Common myeloid progenitor, CD34-positive (primary cell): ENCODE measurements at regions not wholly inside any gene's neighbourhood (a gene's known extent, or its start where the extent isn't known, plus 50 kb on each side); places are given as distances from the start of the nearest gene placed in this dataset.

Experiments used
- CTCF ChIA-PET: fragments of 350-600 bp; sonication (Branson Sonifier 250); formaldehyde crosslinking; loops from one replicate; lab custom pipeline; 2021; ENCODE audit warnings: antibody characterized with exemption; lab: Charles Lee
- POLR2A ChIA-PET: fragments of 350-600 bp; sonication (Branson Sonifier 250); formaldehyde crosslinking; loops from one replicate; lab custom pipeline; 2021; ENCODE audit warnings: antibody characterized with exemption; lab: Charles Lee
- DNase-seq, 3 donors: peaks; one replicate each; pipeline versions ENCODE4 v3.0.0 to v3.0.0-alpha.2; 2013
- H3K27ac ChIP-seq, 2 experiments: 1 replicate in 1 of 2; 2 replicates in 1 of 2; pipeline ENCODE4 v1.7.0; 2013; ENCODE audit warnings: inconsistent platforms in 2 of 2, low read length in 2 of 2, mild to moderate bottlenecking in 2 of 2, low read depth in 1 of 2, moderate library complexity in 1 of 2; ENCODE audit not compliant: severe bottlenecking in 2 of 2, insufficient read depth in 1 of 2, poor library complexity in 1 of 2
- H3K27me3 ChIP-seq, 5 experiments: replicated peaks in 2 of 5; 1 replicate in 3 of 5; 2 replicates in 2 of 5; pipeline versions ENCODE4 v1.6.1 to v1.7.0; 2013; ENCODE audit warnings: low read length in 4 of 5, mild to moderate bottlenecking in 2 of 5, moderate library complexity in 2 of 5, inconsistent platforms in 1 of 5; ENCODE audit not compliant: insufficient read depth in 5 of 5, control insufficient read depth in 4 of 5
- H3K36me3 ChIP-seq, 4 experiments: 1 replicate in 2 of 4; 2 replicates in 2 of 4; pipeline versions ENCODE4 v1.6.1 to v1.7.0; 2013; ENCODE audit warnings: low read length in 3 of 4, control low read depth in 1 of 4, mild to moderate bottlenecking in 1 of 4; ENCODE audit not compliant: control insufficient read depth in 4 of 4, insufficient read depth in 4 of 4
- H3K4me1 ChIP-seq, 4 experiments: 1 replicate in 3 of 4; 2 replicates in 1 of 4; pipeline versions ENCODE4 v1.6.1 to v1.7.1; 2013; ENCODE audit warnings: low read length in 3 of 4, mild to moderate bottlenecking in 3 of 4, control low read depth in 1 of 4, inconsistent platforms in 1 of 4, moderate library complexity in 1 of 4; ENCODE audit not compliant: control insufficient read depth in 4 of 4, insufficient read depth in 4 of 4; ENCODE audit errors: control extremely low read depth in 1 of 4
- H3K4me3 ChIP-seq, 7 experiments: 1 replicate in 4 of 7; 2 replicates in 3 of 7; pipeline versions ENCODE4 v1.5.1 to v1.7.0; 2013; ENCODE audit warnings: mild to moderate bottlenecking in 7 of 7, low read length in 6 of 7, moderate library complexity in 6 of 7, inconsistent platforms in 2 of 7, low read depth in 2 of 7, control low read depth in 1 of 7; ENCODE audit not compliant: insufficient read depth in 4 of 7, control insufficient read depth in 1 of 7; ENCODE audit errors: extremely low read depth in 1 of 7
- H3K9me3 ChIP-seq, 5 experiments: 1 replicate in 4 of 5; 2 replicates in 1 of 5; pipeline versions ENCODE4 v1.6.1 to v1.7.1; 2013; ENCODE audit warnings: low read length in 4 of 5, mild to moderate bottlenecking in 2 of 5, inconsistent platforms in 1 of 5, low read depth in 1 of 5, moderate library complexity in 1 of 5; ENCODE audit not compliant: control insufficient read depth in 4 of 5, insufficient read depth in 2 of 5; ENCODE audit errors: control extremely low read depth in 1 of 5
- WGBS: methylation state at CpG from one replicate; pipeline ENCODE4 v1.1.5; 2013; ENCODE audit not compliant: insufficient coverage; 5-methylcytosine and 5-hydroxymethylcytosine counted together

- Histone ChIP-seq H3K9me3 (no peaks in the 10 kb centered on the region), H3K4me3 (no peak overlapping the region), H3K36me3 (no peaks in the 10 kb centered on the region), H3K4me1 (no peaks in the 10 kb centered on the region), H3K27me3 (no peaks in the 10 kb centered on the region), H3K27ac (no peak overlapping the region)
- ChIA-PET CTCF (no interaction called here), POLR2A (no interaction called here)
- no peak for DNase-seq
- WGBS, result 100% methylated on average over 1 of the region's 5 CpGs
These were observed 165.0 kb upstream of the PARD3B start for GRCh38 chr2:204380141-204380881.

- Histone ChIP-seq H3K4me3 (no peak overlapping the region), H3K27ac (no peak overlapping the region), H3K9me3 (no peaks in the 10 kb centered on the region), H3K36me3 (no peaks in the 10 kb centered on the region), H3K4me1 (no peaks in the 10 kb centered on the region), H3K27me3 (no peaks in the 10 kb centered on the region)
- 100% methylated on average over 2 of the region's 2 CpGs for WGBS
- no peak for DNase-seq
- ChIA-PET POLR2A (no interaction called here), CTCF (no interaction called here)
These were observed 158.6 kb upstream of the PARD3B start for GRCh38 chr2:204386668-204387067.

DNA sequence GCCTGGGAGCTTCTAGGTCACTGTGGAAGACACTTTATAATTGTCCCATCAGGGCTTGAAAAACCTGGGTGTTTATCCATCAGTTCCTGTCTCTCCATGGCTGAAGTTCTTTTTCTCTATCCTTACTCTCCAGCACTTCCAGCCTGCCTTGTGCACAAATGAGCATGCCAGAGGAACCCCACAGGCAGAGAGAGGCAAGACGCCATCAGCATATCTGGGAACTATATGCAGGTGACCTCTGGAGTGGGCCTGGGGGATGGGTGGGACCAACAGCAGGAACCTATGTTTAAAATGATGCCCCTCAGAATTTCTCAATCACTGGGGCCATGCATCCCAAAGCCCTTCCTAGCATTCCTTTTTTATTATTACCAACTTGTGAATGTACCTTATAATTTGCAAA, 156.2 kb upstream of the PARD3B start:
- Histone ChIP-seq H3K4me3 (no peak overlapping the region), H3K4me1 (no peaks in the 10 kb centered on the region), H3K27me3 (no peaks in the 10 kb centered on the region), H3K27ac (no peak overlapping the region), H3K36me3 (no peaks in the 10 kb centered on the region), H3K9me3 (no peaks in the 10 kb centered on the region)
- ChIA-PET POLR2A (no interaction called here), CTCF (no interaction called here)
- 80% methylated on average over 1 of the region's 1 CpG for WGBS
- DNase-seq, result no peak

DNA sequence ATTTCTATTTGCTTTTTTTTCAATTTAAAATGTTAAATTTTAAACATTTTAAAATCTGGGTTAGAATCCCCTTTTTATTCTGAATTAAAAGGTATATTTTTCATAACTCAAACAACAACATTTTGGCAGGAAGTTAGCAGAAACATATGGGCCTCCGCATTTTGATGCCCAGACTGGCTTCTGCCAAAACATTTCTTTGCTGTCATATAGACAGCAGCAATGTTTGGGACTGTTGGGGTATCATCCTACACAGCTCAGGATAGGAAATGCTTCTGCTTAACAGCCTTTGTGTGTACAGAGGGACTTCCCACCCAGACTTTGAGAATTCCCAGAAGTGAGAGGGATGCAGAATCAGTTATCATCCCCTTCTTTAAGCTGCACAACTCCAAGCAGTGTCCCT, 155.4 kb upstream of the PARD3B start:
- Histone ChIP-seq H3K9me3 (no peaks in the 10 kb centered on the region), H3K27ac (no peak overlapping the region), H3K27me3 (no peaks in the 10 kb centered on the region), H3K4me1 (no peaks in the 10 kb centered on the region), H3K36me3 (no peaks in the 10 kb centered on the region), H3K4me3 (no peak overlapping the region)
- no peak for DNase-seq
- ChIA-PET CTCF (no interaction called here), POLR2A (no interaction called here)
- WGBS, result 93% methylated on average over 1 of the region's 1 CpG

GRCh38 chr2:204395539-204395938, 149.7 kb upstream of the PARD3B start:
- Histone ChIP-seq H3K9me3 (peaks cover 0 to 2% (median 0%) of the 10 kb centered on the region in 5 experiments), H3K27me3 (no peaks in the 10 kb centered on the region), H3K27ac (no peak overlapping the region), H3K4me3 (no peak overlapping the region), H3K36me3 (no peaks in the 10 kb centered on the region), H3K4me1 (no peaks in the 10 kb centered on the region)
- CTCF ChIA-PET, result no interaction called here
- POLR2A ChIA-PET, result no interaction called here
- WGBS, result 95% methylated on average over 3 of the region's 4 CpGs
- no peak for DNase-seq

DNA sequence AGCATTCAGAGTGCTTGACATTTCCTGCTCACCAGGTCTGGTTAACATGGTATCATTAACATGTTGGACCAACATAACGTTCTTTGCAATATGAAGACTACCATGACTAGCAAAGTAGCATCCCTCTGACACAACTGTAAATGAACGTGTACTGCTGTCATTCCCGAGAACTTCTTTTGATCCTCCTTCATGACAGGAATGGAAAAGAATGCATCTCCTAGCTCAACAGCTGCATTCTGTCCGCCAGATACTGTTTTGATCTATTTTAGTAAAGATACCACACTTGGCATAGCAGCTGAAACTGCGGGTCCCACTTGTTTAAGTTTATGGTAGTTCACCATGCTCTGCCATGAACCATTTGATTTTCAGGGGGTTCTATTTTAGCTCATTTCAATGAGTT, 144.2 kb upstream of the PARD3B start:
- WGBS, result 95% methylated on average over 4 of the region's 5 CpGs
- H3K36me3 ChIP-seq, result no peaks in the 10 kb centered on the region
- H3K27ac ChIP-seq, result no peak overlapping the region
- ChIA-PET POLR2A (interaction anchor here (0.6 kb wide), 1 partner anchor 1451 kb away, joined by 3 read pairs; no protein-coding TSS in a partner anchor), CTCF (no interaction called here)
- DNase-seq, result no peak
- H3K4me3 ChIP-seq, result no peak overlapping the region
- H3K27me3 ChIP-seq, result no peaks in the 10 kb centered on the region
- peaks cover 0 to 2% (median 0%) of the 10 kb centered on the region in 5 experiments for H3K9me3 ChIP-seq
- no peaks in the 10 kb centered on the region for H3K4me1 ChIP-seq

- POLR2A ChIA-PET, result no interaction called here
- no peaks in the 10 kb centered on the region for H3K4me1 ChIP-seq
- H3K4me3 ChIP-seq, result no peak overlapping the region
- H3K9me3 ChIP-seq, result peaks cover 0 to 4% (median 1%) of the 10 kb centered on the region in 5 experiments
- H3K36me3 ChIP-seq, result no peaks in the 10 kb centered on the region
- no peak for DNase-seq
- no CpG with 5 or more reads among the region's 6 CpGs for WGBS
- CTCF ChIA-PET, result no interaction called here
- no peaks in the 10 kb centered on the region for H3K27me3 ChIP-seq
- H3K27ac ChIP-seq, result no peak overlapping the region
These were observed 137.9 kb upstream of the PARD3B start for GRCh38 chr2:204407204-204408014.
